T47D (cell line): ENCODE measurements at regions not wholly inside any gene's neighbourhood (a gene's known extent, or its start where the extent isn't known, plus 50 kb on each side); places are given as distances from the start of the nearest gene placed in this dataset.

ENCODE experiments used
- DNase-seq, 2 experiments: peaks; one replicate each; pipeline versions ENCODE4 v3.0.0 to v3.0.0-alpha.2; 2011 to 2012; ENCODE audit warnings: low read depth in 1 of 2, low spot score in 1 of 2
- JUND ChIP-seq: IDR thresholded peaks from 2 replicates; pipeline ENCODE4 v1.6.1; 2012; ENCODE audit warnings: low read depth
- in situ Hi-C: cut with HindIII; loops from 2 replicates; pipeline ENCODE4 v1.10.0; 2016; ENCODE audit warnings: low sequenced_read_pairs, low pct_unique_long_range_greater_than_20kb

- in situ Hi-C loops: no loop called here
- no peak for DNase-seq
- no peak for TF ChIP-seq JUND
Measured at GRCh38 chr2:128835342-128835855, 516.7 kb upstream of the HS6ST1 start.

- TF ChIP-seq JUND: no peak
- no peak for DNase-seq
- in situ Hi-C loops: no loop called here
Measured at GRCh38 chr2:128835974-128836373, 517.3 kb upstream of the HS6ST1 start.

GRCh38 chr2:128836559-128837100 is 518.0 kb upstream of the HS6ST1 start:
- in situ Hi-C loops: no loop called here
- no peak for TF ChIP-seq JUND
- DNase-seq: no peak

- in situ Hi-C loops: no loop called here
- TF ChIP-seq JUND: no peak
- DNase-seq: no peak
Measured at GRCh38 chr2:128838244-128838643, 519.6 kb upstream of the HS6ST1 start.

DNA sequence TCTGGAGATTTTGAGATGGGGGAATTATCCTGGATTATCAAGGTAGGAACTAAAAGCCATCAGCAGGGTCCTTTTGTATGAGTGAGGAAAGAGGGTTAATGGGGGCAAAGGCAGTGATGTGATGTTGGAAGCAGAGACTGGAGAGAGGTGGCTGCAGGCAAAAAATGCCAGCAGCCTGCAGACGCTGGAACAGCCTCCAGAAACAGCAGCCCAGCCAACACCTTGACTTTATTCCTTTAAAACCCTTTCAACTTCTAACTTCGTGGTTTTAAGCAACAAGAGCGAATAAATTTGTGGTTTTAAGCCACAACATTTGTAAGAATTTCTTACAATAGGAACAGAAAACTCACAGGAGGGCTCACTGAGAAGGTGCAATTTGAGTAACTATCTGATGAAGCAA is 523.1 kb upstream of the HS6ST1 start:
- TF ChIP-seq JUND: no peak
- in situ Hi-C loops: no loop called here
- no peak for DNase-seq

GRCh38 chr2:128867311-128867710 is 548.6 kb upstream of the HS6ST1 start:
- in situ Hi-C loops: no loop called here
- no peak for DNase-seq
- no peak for TF ChIP-seq JUND

DNA sequence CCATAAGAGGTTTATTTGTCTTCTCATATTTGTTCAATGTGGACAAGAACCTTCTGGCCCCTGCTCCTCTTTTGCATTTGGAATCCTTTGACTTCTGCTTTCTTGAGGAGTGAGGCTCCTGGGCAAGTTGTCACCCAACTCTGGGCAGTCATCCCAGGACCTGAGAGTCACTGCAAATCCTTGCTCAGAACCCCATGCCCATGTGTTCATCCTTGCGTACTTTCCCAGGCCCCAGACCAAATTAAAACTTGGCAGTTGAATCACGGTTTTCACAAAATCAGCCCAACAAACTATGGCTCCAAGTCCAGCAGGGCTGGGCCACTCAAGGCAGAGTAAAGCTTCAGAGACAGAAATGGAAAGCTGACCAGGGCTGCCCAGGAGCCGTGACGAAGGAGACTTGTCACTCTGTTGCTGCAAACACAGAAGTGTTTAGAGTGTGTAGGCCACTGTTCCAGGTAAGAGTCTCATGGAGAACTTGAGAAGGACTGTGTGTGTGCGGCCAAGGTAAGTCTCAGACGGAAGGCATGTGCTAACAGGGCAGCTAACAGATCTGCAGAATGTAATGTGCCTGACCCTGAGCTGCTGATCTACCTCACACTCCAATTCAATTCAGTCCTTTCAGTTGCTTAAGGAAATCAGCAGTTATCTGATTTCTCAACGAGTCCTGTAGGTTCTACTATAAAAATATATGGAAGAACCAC is 549.4 kb upstream of the HS6ST1 start:
- in situ Hi-C loops: no loop called here
- no peak for DNase-seq
- no peak for TF ChIP-seq JUND

DNA sequence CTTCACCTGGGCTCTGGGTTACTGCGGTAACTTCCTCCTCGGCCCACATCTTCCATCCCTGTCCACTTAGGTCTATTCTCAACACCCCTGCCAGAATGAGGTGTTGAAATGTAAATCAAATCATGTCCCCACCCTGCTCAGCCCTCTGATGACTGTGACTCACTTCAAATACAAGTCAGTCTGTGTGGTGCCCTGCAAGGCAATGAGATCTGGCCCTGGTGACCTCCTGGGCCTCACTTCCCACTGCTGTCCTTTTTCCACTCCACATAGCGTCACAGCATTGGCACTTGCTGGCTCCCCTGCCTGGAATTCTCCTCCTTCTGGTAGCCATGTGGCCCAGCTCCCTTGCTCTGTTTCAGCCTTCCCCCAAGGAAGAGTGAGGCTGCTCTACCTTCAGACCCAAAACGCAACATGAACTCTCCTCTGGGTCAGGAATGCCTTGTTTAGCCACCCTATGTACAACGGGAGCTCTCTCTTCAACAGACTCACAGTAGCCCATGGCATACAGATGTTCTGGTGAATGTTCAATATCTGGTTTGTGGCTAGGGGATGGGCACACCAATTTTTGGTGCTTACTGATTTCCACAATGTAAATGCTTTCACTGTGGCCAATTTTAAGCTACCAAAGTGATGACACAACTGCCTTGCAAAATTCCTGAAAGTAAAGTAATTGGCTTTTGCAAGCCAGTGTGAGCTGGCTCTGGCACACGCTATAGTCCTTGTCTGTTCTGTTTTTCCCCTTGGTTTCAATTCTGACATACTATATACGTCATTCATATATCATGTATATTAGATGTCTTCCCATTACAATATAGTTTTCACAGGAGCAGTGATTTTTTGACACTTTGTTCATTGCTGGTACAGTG is 550.3 kb upstream of the HS6ST1 start:
- no peak for TF ChIP-seq JUND

GRCh38 chr2:128874608-128875007 is 555.9 kb upstream of the HS6ST1 start:
- TF ChIP-seq JUND: no peak
- in situ Hi-C loops: no loop called here
- DNase-seq: no peak

More for the DNA sequence above, 550.3 kb upstream of the HS6ST1 start:
- no peak for DNase-seq
- in situ Hi-C loops: no loop called here

GRCh38 chr2:128876986-128877983 is 558.6 kb upstream of the HS6ST1 start:
- TF ChIP-seq JUND: no peak
- in situ Hi-C loops: no loop called here
- DNase-seq: no peak

DNA sequence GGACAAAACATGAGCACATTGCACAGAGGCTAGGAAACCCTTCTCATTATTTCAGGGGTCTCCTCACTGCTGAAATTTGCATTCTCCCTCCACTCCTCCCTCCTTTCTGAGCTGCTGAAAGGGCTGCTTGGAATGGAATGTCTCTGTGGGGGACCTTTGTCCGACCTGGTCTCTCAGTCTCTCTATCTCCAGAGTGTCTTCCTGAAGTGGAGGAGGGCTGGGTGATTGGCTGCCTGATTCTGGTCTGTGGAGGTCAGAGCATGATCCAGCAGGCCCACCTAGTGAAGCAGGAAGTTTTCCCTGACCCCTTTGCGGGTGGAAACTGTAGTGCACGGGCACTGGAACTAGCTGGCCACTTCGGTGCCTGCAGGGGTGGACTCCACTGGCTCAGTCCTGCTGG is 560.5 kb upstream of the HS6ST1 start:
- in situ Hi-C loops: no loop called here
- TF ChIP-seq JUND: no peak
- DNase-seq: no peak

- DNase-seq: no peak
- in situ Hi-C loops: no loop called here
- no peak for TF ChIP-seq JUND
Measured at GRCh38 chr2:128894896-128895295, 576.2 kb upstream of the HS6ST1 start.
